Right ventricle myocardium superior (tissue), 1 donor: ENCODE measurements at regions not wholly inside any gene's neighbourhood (a gene's known extent, or its start where the extent isn't known, plus 50 kb on each side); places are given as distances from the start of the nearest gene placed in this dataset.
"Not testable (repeated sequence)": the region's sequence is repeated elsewhere in the genome, so short reads cannot be mapped to it uniquely, and the experiment has no call there.

ENCODE experiments used
- ATAC-seq: fragments of 200-7000 bp; cut with Tn5 transposase; one replicate; pipeline ENCODE4 v1.9.1; 2020; ENCODE audit warnings: mild to moderate bottlenecking; ENCODE audit not compliant: poor library complexity
- DNase-seq: peaks from one replicate; pipeline ENCODE4 v3.0.0-alpha.2; 2020
- intact Hi-C: fragments of 100-400 bp; cut with DNase I; formaldehyde crosslinking; loops from one replicate; pipeline ENCODE4 v1.11.2; 2022
- donor health status: DM: no; HTN: yes; CAD: no; lungs with severe emphysema.

- ATAC-seq (no peak), DNase-seq (no peak)
- intact Hi-C loops: no loop called here
Observed at GRCh38 chr14:37778135-37778943, 182.9 kb downstream of the TTC6 start.

GRCh38 chr14:37779480-37779879 is 184.1 kb downstream of the TTC6 start:
- DNase-seq (no peak), ATAC-seq (no peak)
- intact Hi-C loops: no loop called here

- intact Hi-C loops, DNase-seq, ATAC-seq: not testable (repeated sequence)
Observed at GRCh38 chr14:37780731-37781130, 185.3 kb downstream of the TTC6 start.

- DNase-seq, intact Hi-C loops, ATAC-seq: not testable (repeated sequence)
Observed at GRCh38 chr14:37784203-37784826, 188.9 kb downstream of the TTC6 start.

GRCh38 chr14:37784827-37785223 is 189.4 kb downstream of the TTC6 start:
- intact Hi-C loops, ATAC-seq, DNase-seq: not testable (repeated sequence)

- ATAC-seq, DNase-seq, intact Hi-C loops: not testable (repeated sequence)
Observed at GRCh38 chr14:37785298-37785697, 189.9 kb downstream of the TTC6 start.

- intact Hi-C loops, ATAC-seq: not testable (repeated sequence)
- peak; percentile 30 for DNase-seq
Observed at GRCh38 chr14:37786114-37786625, 190.7 kb downstream of the TTC6 start.

- no peak for DNase-seq
- ATAC-seq: no peak
- intact Hi-C loops: no loop called here
Observed at GRCh38 chr14:37787879-37788494, 192.6 kb downstream of the TTC6 start.

GRCh38 chr14:37791384-37792036 is 196.1 kb downstream of the TTC6 start:
- intact Hi-C loops: no loop called here
- DNase-seq (no peak), ATAC-seq (no peak)

GRCh38 chr14:37792124-37792523 is 196.7 kb downstream of the TTC6 start:
- DNase-seq (no peak), ATAC-seq (no peak)
- intact Hi-C loops: no loop called here

GRCh38 chr14:37796703-37797416 is 201.4 kb downstream of the TTC6 start:
- ATAC-seq (no peak), DNase-seq (no peak)
- intact Hi-C loops: no loop called here

GRCh38 chr14:37797675-37798074 is 202.2 kb downstream of the TTC6 start:
- intact Hi-C loops: no loop called here
- DNase-seq: no peak
- no peak for ATAC-seq

GRCh38 chr14:37807722-37808121 is 212.3 kb downstream of the TTC6 start:
- no peak for ATAC-seq
- intact Hi-C loops: no loop called here
- no peak for DNase-seq

- intact Hi-C loops: no loop called here
- DNase-seq (no peak), ATAC-seq (no peak)
Observed at GRCh38 chr14:37810094-37810801, 214.8 kb downstream of the TTC6 start.

- DNase-seq (no peak), ATAC-seq (no peak)
- intact Hi-C loops: no loop called here
Observed at GRCh38 chr14:37813732-37814131, 218.3 kb downstream of the TTC6 start.

GRCh38 chr14:37816135-37816534 is 220.7 kb downstream of the TTC6 start:
- DNase-seq (no peak), ATAC-seq (no peak)
- intact Hi-C loops: no loop called here

GRCh38 chr14:37816743-37817295 is 221.4 kb downstream of the TTC6 start:
- intact Hi-C loops: no loop called here
- DNase-seq (no peak), ATAC-seq (no peak)
